Ectodermal cell (in vitro differentiated cells): ENCODE measurements at regions not wholly inside any gene's neighbourhood (a gene's known extent, or its start where the extent isn't known, plus 50 kb on each side); places are given as distances from the start of the nearest gene placed in this dataset.

Experiments used
- H3K27ac ChIP-seq: 2 replicates; pipeline ENCODE4 v1.7.0; 2013; ENCODE audit warnings: mild to moderate bottlenecking, low read depth, low read length; ENCODE audit not compliant: insufficient read depth, poor library complexity, severe bottlenecking
- H3K27me3 ChIP-seq: 2 replicates; pipeline ENCODE4 v1.7.0; 2013; ENCODE audit warnings: mild to moderate bottlenecking, low read length; ENCODE audit not compliant: insufficient read depth, control insufficient read depth, poor library complexity, severe bottlenecking
- H3K36me3 ChIP-seq: one replicate; pipeline ENCODE4 v1.7.0; 2013; ENCODE audit warnings: low read length; ENCODE audit not compliant: control insufficient read depth, insufficient read depth
- H3K4me1 ChIP-seq: one replicate; pipeline ENCODE4 v1.7.0; 2013; ENCODE audit warnings: low read length; ENCODE audit not compliant: control insufficient read depth, insufficient read depth
- H3K4me3 ChIP-seq: 2 replicates; pipeline ENCODE4 v1.7.0; 2013; ENCODE audit warnings: low read depth, low read length, control low read depth; ENCODE audit not compliant: insufficient read depth
- H3K9me3 ChIP-seq: 2 replicates; pipeline ENCODE4 v1.7.0; 2013; ENCODE audit warnings: mild to moderate bottlenecking, low read length, moderate library complexity; ENCODE audit not compliant: control insufficient read depth
- WGBS, 2 experiments: methylation state at CpG; one replicate each; pipeline ENCODE4 v1.1.7; 2013; ENCODE audit warnings: missing lambda C conversion rate in 2 of 2; 5-methylcytosine and 5-hydroxymethylcytosine counted together

- WGBS, 2 experiments: 73 to 94% methylated on average over 2 of the region's 2 CpGs
- no peaks in the 10 kb centered on the region for H3K36me3 ChIP-seq
- no peak overlapping the region for H3K4me3 ChIP-seq
- H3K9me3 ChIP-seq: no peaks in the 10 kb centered on the region
- no peaks in the 10 kb centered on the region for H3K4me1 ChIP-seq
- H3K27me3 ChIP-seq: no peaks in the 10 kb centered on the region
- no peak overlapping the region for H3K27ac ChIP-seq
These were observed 454.1 kb upstream of the NOX3 start for GRCh38 chr6:155909710-155910109.

GRCh38 chr6:155895641-155896040, 440.0 kb upstream of the NOX3 start:
- H3K4me1 ChIP-seq: no peaks in the 10 kb centered on the region
- 92 to 94% methylated on average over 3 of the region's 3 CpGs for WGBS, 2 experiments
- no peak overlapping the region for H3K27ac ChIP-seq
- H3K4me3 ChIP-seq: no peak overlapping the region
- H3K27me3 ChIP-seq: no peaks in the 10 kb centered on the region
- no peaks in the 10 kb centered on the region for H3K9me3 ChIP-seq
- H3K36me3 ChIP-seq: no peaks in the 10 kb centered on the region

DNA sequence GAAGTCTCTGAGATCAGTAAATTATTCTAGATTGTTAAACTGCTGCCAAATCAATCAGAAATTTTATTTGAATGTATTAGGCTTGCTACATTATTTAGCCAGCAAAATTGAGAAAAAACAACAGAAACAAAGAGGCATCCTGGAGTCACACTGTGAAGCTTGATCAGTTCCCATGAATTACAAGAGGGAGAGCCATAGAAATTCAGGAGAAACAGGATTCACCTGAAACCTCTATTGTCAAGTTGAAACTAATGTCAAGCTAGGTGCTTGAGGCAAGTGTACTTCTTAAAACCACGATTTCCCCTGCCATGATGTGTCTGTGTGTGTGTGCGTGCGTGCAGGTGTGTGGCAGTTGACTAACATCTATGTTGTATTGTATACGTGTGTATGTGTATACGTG, 439.1 kb upstream of the NOX3 start:
- no peak overlapping the region for H3K27ac ChIP-seq
- H3K9me3 ChIP-seq: no peaks in the 10 kb centered on the region
- 36 to 55% methylated on average over 1 to 3 of the region's 5 CpGs for WGBS, 2 experiments
- H3K36me3 ChIP-seq: no peaks in the 10 kb centered on the region
- no peak overlapping the region for H3K4me3 ChIP-seq
- H3K4me1 ChIP-seq: peaks cover under 1% of the 10 kb centered on the region
- no peaks in the 10 kb centered on the region for H3K27me3 ChIP-seq

- Histone ChIP-seq H3K4me3 (no peak overlapping the region), H3K4me1 (peaks cover 5% of the 10 kb centered on the region), H3K36me3 (no peaks in the 10 kb centered on the region), H3K27me3 (no peaks in the 10 kb centered on the region), H3K9me3 (no peaks in the 10 kb centered on the region), H3K27ac (no peak overlapping the region)
- 36 to 60% methylated on average over 2 to 4 of the region's 4 CpGs for WGBS, 2 experiments
These were observed 438.6 kb upstream of the NOX3 start for GRCh38 chr6:155894262-155894661.

DNA sequence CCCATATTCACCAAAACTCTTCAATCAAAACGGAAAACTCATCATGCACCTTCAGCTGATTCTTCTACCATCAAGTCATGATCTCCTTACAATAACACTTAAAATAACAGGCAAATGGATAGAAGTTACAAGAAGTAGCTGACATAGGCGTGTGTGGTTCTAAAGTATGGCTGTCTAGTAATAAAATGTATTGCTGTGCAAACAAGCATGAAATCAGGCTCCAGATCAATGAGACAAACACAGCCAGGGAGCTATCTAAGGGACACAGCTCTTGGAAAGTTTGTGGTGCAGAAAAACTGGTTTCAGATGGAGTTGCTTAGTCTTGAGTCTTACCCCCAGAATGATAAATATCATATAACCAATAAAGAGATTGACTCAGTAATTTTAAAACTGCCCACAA, 434.8 kb upstream of the NOX3 start:
- H3K27ac ChIP-seq: no peak overlapping the region
- no peaks in the 10 kb centered on the region for H3K36me3 ChIP-seq
- H3K4me3 ChIP-seq: no peak overlapping the region
- no peaks in the 10 kb centered on the region for H3K27me3 ChIP-seq
- H3K4me1 ChIP-seq: peaks cover 8% of the 10 kb centered on the region
- no peaks in the 10 kb centered on the region for H3K9me3 ChIP-seq
- WGBS, 2 experiments: 95 to 98% methylated on average over 2 of the region's 2 CpGs

GRCh38 chr6:155889410-155889809, 433.8 kb upstream of the NOX3 start:
- 87 to 90% methylated on average over 3 of the region's 3 CpGs for WGBS, 2 experiments
- no peaks in the 10 kb centered on the region for H3K36me3 ChIP-seq
- H3K9me3 ChIP-seq: no peaks in the 10 kb centered on the region
- no peaks in the 10 kb centered on the region for H3K27me3 ChIP-seq
- no peak overlapping the region for H3K27ac ChIP-seq
- H3K4me3 ChIP-seq: no peak overlapping the region
- peaks cover 8% of the 10 kb centered on the region for H3K4me1 ChIP-seq

DNA sequence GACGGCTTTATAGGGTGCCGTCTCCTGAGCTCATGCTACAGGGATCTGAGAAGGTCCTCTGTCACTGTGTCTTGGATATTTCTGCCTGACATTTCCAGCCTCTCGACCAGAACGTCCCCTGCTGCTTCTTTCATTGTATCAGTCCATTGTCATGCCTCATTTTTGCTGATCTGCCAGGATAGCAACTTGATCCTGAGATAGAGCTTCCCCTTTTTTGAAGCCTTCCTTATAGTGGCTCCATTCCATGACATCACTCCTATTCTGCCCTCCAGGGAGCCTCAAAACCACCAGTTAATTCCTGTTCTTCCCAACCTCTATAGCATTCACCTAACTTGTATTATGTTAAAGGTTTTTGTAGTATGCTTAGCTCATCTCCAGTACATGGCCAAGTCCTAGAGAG, 431.8 kb upstream of the NOX3 start:
- Histone ChIP-seq H3K4me3 (no peak overlapping the region), H3K27ac (no peak overlapping the region), H3K27me3 (no peaks in the 10 kb centered on the region), H3K4me1 (peaks cover 8% of the 10 kb centered on the region), H3K9me3 (no peaks in the 10 kb centered on the region), H3K36me3 (no peaks in the 10 kb centered on the region)
- WGBS, 2 experiments: 52 to 53% methylated on average over 4 of the region's 4 CpGs

GRCh38 chr6:155883741-155884140, 428.1 kb upstream of the NOX3 start:
- H3K4me3 ChIP-seq: no peak overlapping the region
- no peaks in the 10 kb centered on the region for H3K27me3 ChIP-seq
- H3K27ac ChIP-seq: no peak overlapping the region
- H3K36me3 ChIP-seq: no peaks in the 10 kb centered on the region
- 85 to 90% methylated on average over 3 of the region's 3 CpGs for WGBS, 2 experiments
- H3K4me1 ChIP-seq: no peaks in the 10 kb centered on the region
- H3K9me3 ChIP-seq: no peaks in the 10 kb centered on the region

- Histone ChIP-seq H3K27me3 (no peaks in the 10 kb centered on the region), H3K36me3 (no peaks in the 10 kb centered on the region), H3K4me1 (no peaks in the 10 kb centered on the region), H3K9me3 (no peaks in the 10 kb centered on the region), H3K27ac (no peak overlapping the region), H3K4me3 (no peak overlapping the region)
These were observed 427.7 kb upstream of the NOX3 start for GRCh38 chr6:155883334-155883731.

DNA sequence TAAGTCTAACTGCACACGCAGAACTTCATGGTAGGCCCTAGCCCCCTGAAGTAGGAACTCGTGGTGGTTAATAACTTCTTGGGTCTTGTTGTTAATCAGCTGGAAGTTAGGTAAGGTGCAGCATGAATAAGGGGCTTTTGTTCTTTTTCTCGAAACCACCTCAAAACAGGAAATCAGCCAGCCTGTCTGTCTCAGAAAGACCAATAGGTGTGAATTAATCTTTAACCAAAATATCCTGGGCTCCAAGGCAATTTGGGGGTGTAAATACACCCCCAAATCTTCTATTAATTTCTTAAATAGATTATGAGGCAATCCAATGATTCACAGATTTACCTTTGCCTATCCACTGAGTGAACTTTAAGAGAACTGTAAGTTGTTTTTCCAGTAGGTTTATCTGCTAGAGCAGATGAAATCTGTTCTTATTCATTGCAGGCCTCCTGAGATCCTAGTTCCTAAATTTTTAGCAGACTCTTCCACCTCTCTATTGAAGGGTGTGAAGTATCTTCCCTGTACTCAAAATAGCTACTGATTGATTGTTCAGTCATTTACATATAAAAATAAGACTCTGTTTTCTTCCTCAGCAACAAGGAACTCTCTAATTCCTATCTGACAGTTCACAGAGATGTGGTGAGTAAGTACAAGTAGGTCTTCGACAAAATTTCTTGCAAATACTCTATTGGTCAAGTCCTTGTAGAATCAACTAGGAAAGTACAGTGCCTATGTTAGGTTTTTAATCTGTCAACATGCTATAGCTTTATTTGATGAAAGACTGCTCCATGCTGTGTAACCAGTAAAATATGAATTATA, 427.1 kb upstream of the NOX3 start:
- Histone ChIP-seq H3K4me1 (no peaks in the 10 kb centered on the region), H3K36me3 (no peaks in the 10 kb centered on the region), H3K4me3 (no peak overlapping the region), H3K9me3 (no peaks in the 10 kb centered on the region), H3K27ac (no peak overlapping the region), H3K27me3 (no peaks in the 10 kb centered on the region)
- WGBS, 2 experiments: 94 to 95% methylated on average over 4 of the region's 4 CpGs
